HG02623 (cell line): ENCODE measurements at regions not wholly inside any gene's neighbourhood (a gene's known extent, or its start where the extent isn't known, plus 50 kb on each side); places are given as distances from the start of the nearest gene placed in this dataset.
"Not testable (repeated sequence)": the region's sequence is repeated elsewhere in the genome, so short reads cannot be mapped to it uniquely, and the experiment has no call there.

ENCODE experiments used
- ATAC-seq: cut with Tn5 transposase; IDR thresholded peaks from one replicate; pipeline ENCODE4 v1.9.1; 2021; ENCODE audit warnings: moderate library complexity; ENCODE audit not compliant: unreplicated experiment

GRCh38 chr2:154507186-154507585 lies 191.3 kb upstream of the KCNJ3 start:
- no peak for ATAC-seq

- no peak for ATAC-seq
Observed at GRCh38 chr2:154518872-154519271, 179.6 kb upstream of the KCNJ3 start.

- ATAC-seq: not testable (repeated sequence)
Observed at GRCh38 chr2:154520951-154521350, 177.5 kb upstream of the KCNJ3 start.

GRCh38 chr2:154526234-154526633 lies 172.3 kb upstream of the KCNJ3 start:
- no peak for ATAC-seq

GRCh38 chr2:154527962-154528361 lies 170.5 kb upstream of the KCNJ3 start:
- no peak for ATAC-seq

GRCh38 chr2:154532004-154532403 lies 166.5 kb upstream of the KCNJ3 start:
- ATAC-seq: no peak

- ATAC-seq: no peak
Observed at GRCh38 chr2:154532763-154533162, 165.7 kb upstream of the KCNJ3 start.

GRCh38 chr2:154533300-154533940 lies 165.1 kb upstream of the KCNJ3 start:
- no peak for ATAC-seq

GRCh38 chr2:154537024-154537423 lies 161.5 kb upstream of the KCNJ3 start:
- no peak for ATAC-seq

- ATAC-seq: no peak
Observed at GRCh38 chr2:154537843-154538450, 160.5 kb upstream of the KCNJ3 start.

- no peak for ATAC-seq
Observed at GRCh38 chr2:154546341-154546740, 152.2 kb upstream of the KCNJ3 start.

- ATAC-seq: no peak
Observed at GRCh38 chr2:154549869-154550268, 148.6 kb upstream of the KCNJ3 start.

- no peak for ATAC-seq
Observed at GRCh38 chr2:154551649-154552048, 146.8 kb upstream of the KCNJ3 start.

GRCh38 chr2:154554046-154554445 lies 144.4 kb upstream of the KCNJ3 start:
- no peak for ATAC-seq

GRCh38 chr2:154555710-154556109 lies 142.8 kb upstream of the KCNJ3 start:
- no peak for ATAC-seq

- no peak for ATAC-seq
Observed at GRCh38 chr2:154556146-154556545, 142.3 kb upstream of the KCNJ3 start.

GRCh38 chr2:154556607-154557006 lies 141.9 kb upstream of the KCNJ3 start:
- no peak for ATAC-seq

GRCh38 chr2:154557906-154558305 lies 140.6 kb upstream of the KCNJ3 start:
- ATAC-seq: no peak

GRCh38 chr2:154565433-154565832 lies 133.1 kb upstream of the KCNJ3 start:
- no peak for ATAC-seq

GRCh38 chr2:154568413-154568812 lies 130.1 kb upstream of the KCNJ3 start:
- ATAC-seq: no peak

GRCh38 chr2:154570501-154570900 lies 128.0 kb upstream of the KCNJ3 start:
- ATAC-seq: no peak

- not testable (repeated sequence) for ATAC-seq
Observed at GRCh38 chr2:154576699-154577098, 121.8 kb upstream of the KCNJ3 start.

- ATAC-seq: no peak
Observed at GRCh38 chr2:154577390-154577789, 121.1 kb upstream of the KCNJ3 start.
